K562 (cell line): ENCODE measurements at regions not wholly inside any gene's neighbourhood (a gene's known extent, or its start where the extent isn't known, plus 50 kb on each side); places are given as distances from the start of the nearest gene placed in this dataset.

Source experiments
- ATAC-seq: fragments of 200-7000 bp; cut with Tn5 transposase; 3 replicates; pipeline ENCODE4 v1.9.1; 2020; ENCODE audit warnings: moderate library complexity
- BruUV-seq: library from RNA; stranded (reverse); fragments of 400-500 nt; replicated peaks from 2 replicates; lab custom pipeline; 2021; lab: Mats Ljungman, UMichigan
- CTCF ChIA-PET: fragments of 300-600 bp; formaldehyde crosslinking; extraction: SDS; loops from one replicate; lab custom pipeline; 2021; ENCODE audit warnings: low intra/inter-chr PET ratio; lab: Yijun Ruan, JAX
- POLR2A ChIA-PET: fragments of 300-600, 350-650 bp; sonication (Branson Sonifier 250); formaldehyde crosslinking; extraction: SDS; loops from one replicate; lab custom pipeline; 2021; ENCODE audit warnings: antibody characterized with exemption, inconsistent platforms; lab: Yijun Ruan, JAX
- DNase-seq, 4 experiments: peaks; one replicate each; pipeline versions ENCODE4 v3.0.0 to v3.0.0-alpha.2; 2011 to 2018; ENCODE audit warnings: low spot score in 3 of 4, mixed read lengths in 3 of 4; ENCODE audit errors: extremely low read depth in 1 of 4
- FAIRE-seq: peaks from 2 replicates; lab custom pipeline; 2011; peaks lifted over from hg19 to GRCh38; lab: Jason Lieb, UNC
- H2AFZ ChIP-seq: 2 replicates; pipeline ENCODE4 v1.6.0; 2011; ENCODE audit warnings: low read depth, low read length, control low read depth, inconsistent platforms
- H3K27ac ChIP-seq: fragments of 200-600 bp; 3 replicates; pipeline ENCODE4 v1.8.0; 2011; ENCODE audit warnings: low read depth, mild to moderate bottlenecking, control low read depth, inconsistent platforms, low read length, moderate library complexity, mixed read lengths; ENCODE audit errors: extremely low read depth
- H3K27me3 ChIP-seq, 2 experiments: fragments of 300-600 bp in 1 of 2; 2 replicates in 1 of 2; 3 replicates in 1 of 2; pipeline versions ENCODE4 v1.6.0 to v1.8.0; 2011; ENCODE audit warnings: inconsistent platforms in 2 of 2, low read length in 2 of 2, mild to moderate bottlenecking in 1 of 2, mixed read lengths in 1 of 2, moderate library complexity in 1 of 2; ENCODE audit not compliant: control insufficient read depth in 2 of 2, insufficient read depth in 2 of 2
- H3K36me3 ChIP-seq: fragments of 300-600 bp; 3 replicates; pipeline ENCODE4 v1.8.0; 2011; ENCODE audit warnings: mild to moderate bottlenecking, low read length, inconsistent platforms; ENCODE audit not compliant: control insufficient read depth, insufficient read depth
- H3K4me1 ChIP-seq, 2 experiments: fragments of 200-600 bp in 1 of 2; replicated peaks in 1 of 2; 2 replicates in 1 of 2; 3 replicates in 1 of 2; pipeline versions ENCODE4 v1.5.1 to v1.8.0; 2011; ENCODE audit warnings: inconsistent platforms in 2 of 2, low read length in 2 of 2, mild to moderate bottlenecking in 1 of 2, mixed read lengths in 1 of 2, moderate library complexity in 1 of 2; ENCODE audit not compliant: control insufficient read depth in 2 of 2, insufficient read depth in 2 of 2
- H3K4me2 ChIP-seq: 2 replicates; pipeline ENCODE4 v1.6.1; 2011; ENCODE audit warnings: low read length, control low read depth, inconsistent platforms, mixed read lengths; ENCODE audit not compliant: insufficient read depth
- H3K4me3 ChIP-seq: fragments of 200-600 bp; sonication (generic), shearing (Covaris generic); 2 replicates; pipeline ENCODE4 v1.5.1; 2016; ENCODE audit warnings: control low read depth, inconsistent platforms
- H3K79me2 ChIP-seq: fragments of 200-600 bp; 3 replicates; pipeline ENCODE4 v1.8.0; 2011; ENCODE audit warnings: low read length, inconsistent platforms; ENCODE audit not compliant: control insufficient read depth, insufficient read depth
- H3K9ac ChIP-seq, 2 experiments: 2 replicates each; pipeline versions ENCODE4 v1.6.0 to v1.6.1; 2011; ENCODE audit warnings: low read depth in 2 of 2, low read length in 2 of 2, control low read depth in 1 of 2, inconsistent platforms in 1 of 2, mild to moderate bottlenecking in 1 of 2, mixed read lengths in 1 of 2; ENCODE audit not compliant: insufficient read depth in 1 of 2
- H3K9me1 ChIP-seq: one replicate; pipeline ENCODE4 v1.6.0; 2011; ENCODE audit warnings: inconsistent platforms, mild to moderate bottlenecking, low read length, moderate library complexity; ENCODE audit not compliant: control insufficient read depth, insufficient read depth
- H3K9me3 ChIP-seq: replicated peaks from 2 replicates; pipeline ENCODE4 v1.5.1; 2011; ENCODE audit warnings: low read depth, low read length, inconsistent platforms; ENCODE audit not compliant: control insufficient read depth, insufficient read depth
- H4K20me1 ChIP-seq: replicated peaks from 2 replicates; pipeline ENCODE4 v1.6.1; 2011; ENCODE audit warnings: low read length, inconsistent platforms, mixed read lengths; ENCODE audit not compliant: control insufficient read depth, insufficient read depth
- ARID1B ChIP-seq: fragments of 450-650 bp; IDR thresholded peaks from 2 replicates; pipeline ENCODE4 v1.6.1; 2016; ENCODE audit warnings: antibody characterized with exemption, mild to moderate bottlenecking, inconsistent platforms
- ETV5 ChIP-seq: sonication (generic); formaldehyde crosslinking; IDR thresholded peaks from 2 replicates; pipeline ENCODE4 v1.4.0; 2020; ENCODE audit warnings: low read depth, mild to moderate bottlenecking, missing genetic modification reagents
- MCM7 ChIP-seq, 2 experiments: fragments of 450-650 bp; IDR thresholded peaks; 2 replicates each; pipeline ENCODE4 v1.6.1; 2016 to 2018
- MED1 ChIP-seq: sonication (generic); formaldehyde crosslinking; IDR thresholded peaks from 2 replicates; pipeline ENCODE4 v1.8.1; 2023; ENCODE audit warnings: missing genetic modification reagents, borderline replicate concordance
- RAD51 ChIP-seq: fragments of 450-650 bp; IDR thresholded peaks from 2 replicates; pipeline ENCODE4 v1.7.1; 2016; ENCODE audit warnings: low read depth, mild to moderate bottlenecking, borderline replicate concordance
- RUNX1 ChIP-seq: sonication (generic); IDR thresholded peaks from 2 replicates; pipeline ENCODE4 v1.6.1; 2016; ENCODE audit warnings: antibody characterized with exemption, low read depth
- SUPT5H ChIP-seq: fragments of 450-650 bp; IDR thresholded peaks from 2 replicates; pipeline ENCODE4 v1.6.1; 2016
- ZKSCAN1 ChIP-seq: fragments of 150-350 bp; IDR thresholded peaks from 2 replicates; pipeline ENCODE4 v1.6.1; 2016; ENCODE audit warnings: low read depth, low read length
- ZNF212 ChIP-seq: fragments of 450-650 bp; formaldehyde crosslinking; IDR thresholded peaks from 2 replicates; pipeline ENCODE4 v1.4.0; 2020; ENCODE audit warnings: mild to moderate bottlenecking
- ZNF511 ChIP-seq: sonication (generic); formaldehyde crosslinking; IDR thresholded peaks from 2 replicates; pipeline ENCODE4 v1.8.0; 2022; ENCODE audit warnings: mild to moderate bottlenecking, missing genetic modification reagents
- ZNF586 ChIP-seq: fragments of 450-650 bp; formaldehyde crosslinking; conservative IDR thresholded peaks from 2 replicates; pipeline ENCODE4 v1.4.0; 2020; ENCODE audit warnings: mild to moderate bottlenecking, moderate library complexity
- WGBS: fragments of 100-300 bp; shearing (Covaris generic); methylation state at CpG from one replicate; pipeline ENCODE4 v1.1.6; 2016; ENCODE audit warnings: low coverage, mixed read lengths; ENCODE audit not compliant: insufficient coverage; ENCODE audit errors: missing lambda C conversion rate; 5-methylcytosine and 5-hydroxymethylcytosine counted together
- in situ Hi-C: fragments of 300-500 bp; cut with MboI; formaldehyde crosslinking; loops from 4 replicates; pipeline ENCODE4 v1.15.0; 2018; ENCODE audit warnings: inconsistent platforms, mixed read lengths
- intact Hi-C: fragments of 100-400 bp; cut with micrococcal nuclease; formaldehyde crosslinking; loops from 2 replicates; pipeline ENCODE4 v1.14.2; 2022
- TF ChIP-seq, protein P1 (sequence below): sonication (generic); formaldehyde crosslinking; IDR thresholded peaks from 2 replicates; pipeline ENCODE4 v1.8.1; 2023; ENCODE audit warnings: mild to moderate bottlenecking, missing genetic modification reagents

GRCh38 chr4:67051000-67051789 is 494.1 kb downstream of the CENPC start:
- WGBS, result 0% methylated on average over 4 of the region's 4 CpGs
- POLR2A ChIA-PET, result no interaction called here
- H3K4me3 ChIP-seq, result no peak overlapping the region
- no peaks in the 10 kb centered on the region for H3K9me1 ChIP-seq
- no peak overlapping the region for H2AFZ ChIP-seq
- H4K20me1 ChIP-seq, result no peaks in the 10 kb centered on the region
- no peaks in the 10 kb centered on the region for H3K9me3 ChIP-seq
- in situ Hi-C loops (no loop called here), intact Hi-C loops (no loop called here)
- BruUV-seq, result no TSS peak
- H3K27me3 ChIP-seq, result no peaks in the 10 kb centered on the region
- ATAC-seq (no peak), FAIRE-seq (no peak), DNase-seq (no peak)
- no peaks in the 10 kb centered on the region for H3K4me1 ChIP-seq
- no peak overlapping the region for H3K27ac ChIP-seq
- TF ChIP-seq ZNF212, result no peak
- TF ChIP-seq, protein P1, sequence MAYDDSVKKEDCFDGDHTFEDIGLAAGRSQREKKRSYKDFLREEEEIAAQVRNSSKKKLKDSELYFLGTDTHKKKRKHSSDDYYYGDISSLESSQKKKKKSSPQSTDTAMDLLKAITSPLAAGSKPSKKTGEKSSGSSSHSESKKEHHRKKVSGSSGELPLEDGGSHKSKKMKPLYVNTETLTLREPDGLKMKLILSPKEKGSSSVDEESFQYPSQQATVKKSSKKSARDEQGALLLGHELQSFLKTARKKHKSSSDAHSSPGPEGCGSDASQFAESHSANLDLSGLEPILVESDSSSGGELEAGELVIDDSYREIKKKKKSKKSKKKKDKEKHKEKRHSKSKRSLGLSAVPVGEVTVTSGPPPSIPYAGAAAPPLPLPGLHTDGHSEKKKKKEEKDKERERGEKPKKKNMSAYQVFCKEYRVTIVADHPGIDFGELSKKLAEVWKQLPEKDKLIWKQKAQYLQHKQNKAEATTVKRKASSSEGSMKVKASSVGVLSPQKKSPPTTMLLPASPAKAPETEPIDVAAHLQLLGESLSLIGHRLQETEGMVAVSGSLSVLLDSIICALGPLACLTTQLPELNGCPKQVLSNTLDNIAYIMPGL (CRISPR knock-in tag), result no peak
- no peak for TF ChIP-seq ZNF511
- TF ChIP-seq SUPT5H, result no peak
- no peak for TF ChIP-seq RAD51
- no peak for TF ChIP-seq ZKSCAN1
- no peak for TF ChIP-seq ARID1B
- no peak for TF ChIP-seq MCM7 (IDR thresholded peaks at IDR 0.05)
- TF ChIP-seq RUNX1, result no peak
- TF ChIP-seq ETV5 (CRISPR knock-in tag), result no peak
- no peak for TF ChIP-seq MED1 (CRISPR knock-in tag)
- TF ChIP-seq ZNF586 (CRISPR knock-in tag), result no peak
- CTCF ChIA-PET, result no interaction called here
- H3K4me2 ChIP-seq, result no peak overlapping the region
- no peaks in the 10 kb centered on the region for H3K36me3 ChIP-seq
- H3K9ac ChIP-seq, result no peak overlapping the region
- H3K79me2 ChIP-seq, result no peaks in the 10 kb centered on the region
